Kidney epithelial cell (primary cell): ENCODE measurements at regions not wholly inside any gene's neighbourhood (a gene's known extent, or its start where the extent isn't known, plus 50 kb on each side); places are given as distances from the start of the nearest gene placed in this dataset.

ENCODE experiments used
- DNase-seq: peaks from one replicate; pipeline ENCODE4 v3.0.0-alpha.2; 2010; ENCODE audit warnings: low read depth
- H3K27me3 ChIP-seq: 2 replicates; pipeline ENCODE4 v1.6.0; 2011; ENCODE audit warnings: low read length; ENCODE audit not compliant: control insufficient read depth, insufficient read depth
- H3K36me3 ChIP-seq: 2 replicates; pipeline ENCODE4 v1.5.1; 2011; ENCODE audit warnings: low read length; ENCODE audit not compliant: control insufficient read depth, insufficient read depth
- H3K4me3 ChIP-seq: 2 replicates; pipeline ENCODE4 v1.5.1; 2011; ENCODE audit warnings: low read depth, mild to moderate bottlenecking, control low read depth, low read length
- TF ChIP-seq, protein P1 (sequence below): IDR thresholded peaks from 2 replicates; pipeline ENCODE4 v1.5.1; 2011; ENCODE audit warnings: mild to moderate bottlenecking, moderate library complexity, low read length, control low read depth, inconsistent platforms; ENCODE audit not compliant: insufficient read depth, poor library complexity, severe bottlenecking

DNA sequence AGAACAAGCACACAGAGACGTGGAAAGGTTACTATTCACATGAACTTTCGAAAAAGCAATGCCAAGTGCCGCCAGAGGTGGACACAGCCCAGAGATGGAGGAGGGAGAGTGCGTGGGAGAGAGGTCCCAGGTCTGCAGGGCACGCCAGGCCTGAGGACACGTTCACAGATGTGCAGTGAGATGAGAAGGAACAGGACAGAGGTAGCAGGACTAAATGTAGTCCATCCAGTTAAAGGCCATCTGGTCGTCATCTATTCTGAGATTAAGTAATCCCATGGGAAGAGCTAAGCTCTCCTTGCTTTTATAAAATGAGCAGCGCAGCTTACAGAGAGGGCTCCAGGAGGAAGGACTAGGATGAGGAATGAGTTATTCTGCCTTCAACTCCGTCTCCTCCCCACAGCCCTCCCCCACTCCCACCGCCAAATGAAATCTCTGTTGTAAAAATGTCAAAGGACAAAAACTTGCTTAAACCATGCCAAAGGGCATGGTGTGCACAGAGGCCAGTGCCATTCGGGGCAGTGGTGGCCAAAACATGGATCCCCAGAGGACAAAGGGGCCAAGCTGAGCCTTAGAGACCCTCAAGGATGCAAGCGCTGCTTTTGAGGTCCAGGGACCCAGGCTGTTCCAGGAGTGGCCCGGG, 85.4 kb upstream of the SLC25A33 start:
- TF ChIP-seq, protein P1, sequence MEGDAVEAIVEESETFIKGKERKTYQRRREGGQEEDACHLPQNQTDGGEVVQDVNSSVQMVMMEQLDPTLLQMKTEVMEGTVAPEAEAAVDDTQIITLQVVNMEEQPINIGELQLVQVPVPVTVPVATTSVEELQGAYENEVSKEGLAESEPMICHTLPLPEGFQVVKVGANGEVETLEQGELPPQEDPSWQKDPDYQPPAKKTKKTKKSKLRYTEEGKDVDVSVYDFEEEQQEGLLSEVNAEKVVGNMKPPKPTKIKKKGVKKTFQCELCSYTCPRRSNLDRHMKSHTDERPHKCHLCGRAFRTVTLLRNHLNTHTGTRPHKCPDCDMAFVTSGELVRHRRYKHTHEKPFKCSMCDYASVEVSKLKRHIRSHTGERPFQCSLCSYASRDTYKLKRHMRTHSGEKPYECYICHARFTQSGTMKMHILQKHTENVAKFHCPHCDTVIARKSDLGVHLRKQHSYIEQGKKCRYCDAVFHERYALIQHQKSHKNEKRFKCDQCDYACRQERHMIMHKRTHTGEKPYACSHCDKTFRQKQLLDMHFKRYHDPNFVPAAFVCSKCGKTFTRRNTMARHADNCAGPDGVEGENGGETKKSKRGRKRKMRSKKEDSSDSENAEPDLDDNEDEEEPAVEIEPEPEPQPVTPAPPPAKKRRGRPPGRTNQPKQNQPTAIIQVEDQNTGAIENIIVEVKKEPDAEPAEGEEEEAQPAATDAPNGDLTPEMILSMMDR = no peak
- H3K4me3 ChIP-seq = no peak overlapping the region
- no peaks in the 10 kb centered on the region for H3K27me3 ChIP-seq
- H3K36me3 ChIP-seq = no peaks in the 10 kb centered on the region
- DNase-seq = no peak

DNA sequence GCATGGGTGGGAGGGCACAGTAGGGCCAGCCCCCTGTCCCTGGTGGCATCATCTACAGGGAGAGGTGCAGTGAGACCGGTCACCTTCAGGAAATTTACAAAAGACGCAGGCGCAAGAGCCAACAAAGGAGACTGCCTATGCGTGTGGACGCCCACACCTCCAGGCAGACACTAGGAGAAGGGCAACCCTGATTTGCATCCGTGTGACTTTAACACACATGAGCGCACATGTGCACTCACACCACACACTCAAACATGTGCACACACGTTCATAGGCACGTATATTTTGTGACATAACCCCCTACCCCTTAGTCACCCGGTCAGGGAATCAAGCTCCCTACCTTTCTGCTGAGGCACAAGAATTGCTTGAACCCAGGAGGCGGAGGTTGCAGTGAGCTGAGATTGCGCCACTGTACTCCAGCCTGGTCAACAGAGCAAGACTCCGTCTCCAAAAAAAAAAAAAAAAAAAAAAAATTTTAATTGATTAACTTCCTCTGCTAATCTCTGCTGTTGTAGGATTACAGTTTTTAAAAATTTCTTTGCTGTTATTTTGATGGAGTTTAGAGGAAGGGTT, 84.7 kb upstream of the SLC25A33 start:
- H3K4me3 ChIP-seq = no peak overlapping the region
- DNase-seq = no peak
- TF ChIP-seq, protein P1 = no peak
- H3K36me3 ChIP-seq = no peaks in the 10 kb centered on the region
- H3K27me3 ChIP-seq = no peaks in the 10 kb centered on the region

- H3K27me3 ChIP-seq = no peaks in the 10 kb centered on the region
- H3K36me3 ChIP-seq = no peaks in the 10 kb centered on the region
- TF ChIP-seq, protein P1 = peak; percentile 75
- no peak overlapping the region for H3K4me3 ChIP-seq
- no peak for DNase-seq
Observed at GRCh38 chr1:9455487-9456234, 83.6 kb upstream of the SLC25A33 start.

- TF ChIP-seq, protein P1 = no peak
- Histone ChIP-seq H3K27me3 (no peaks in the 10 kb centered on the region), H3K36me3 (no peaks in the 10 kb centered on the region), H3K4me3 (no peak overlapping the region)
- DNase-seq = no peak
Observed at GRCh38 chr1:9456833-9457232, 82.4 kb upstream of the SLC25A33 start.

GRCh38 chr1:9459816-9460407, 79.4 kb upstream of the SLC25A33 start:
- Histone ChIP-seq H3K27me3 (no peaks in the 10 kb centered on the region), H3K4me3 (no peak overlapping the region), H3K36me3 (no peaks in the 10 kb centered on the region)
- no peak for DNase-seq
- TF ChIP-seq, protein P1 = no peak
